RPMI8226 (cell line): ENCODE measurements at regions not wholly inside any gene's neighbourhood (a gene's known extent, or its start where the extent isn't known, plus 50 kb on each side); places are given as distances from the start of the nearest gene placed in this dataset.
A peak's percentile ranks its signal among the peaks of the same experiment; 100 is the strongest.

Experiments
- DNase-seq: peaks from one replicate; pipeline ENCODE4 v3.0.0-alpha.2; 2015

DNA sequence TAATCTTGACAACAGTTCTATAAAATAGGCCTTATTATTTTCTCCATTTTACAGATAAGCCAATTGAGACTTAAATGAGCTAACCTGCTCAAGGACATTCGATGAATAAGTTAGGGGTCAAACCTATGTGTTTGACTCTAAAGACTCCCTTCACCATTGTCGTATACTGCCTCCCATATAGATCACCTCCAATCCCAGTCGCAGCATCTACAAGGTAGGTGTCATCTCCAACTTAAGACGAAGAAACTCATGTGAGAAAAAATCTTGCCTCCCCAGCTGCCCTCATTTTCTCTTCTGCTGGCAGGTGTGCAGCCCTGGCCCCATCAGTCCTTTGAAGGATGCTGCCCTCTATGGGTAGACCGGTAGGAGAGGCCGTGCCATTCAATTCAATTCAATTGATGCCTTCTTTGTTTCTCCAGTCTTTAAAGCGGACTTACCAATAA, 75.2 kb upstream of the SMARCA2 start:
- peak; percentile 84 for DNase-seq

DNA sequence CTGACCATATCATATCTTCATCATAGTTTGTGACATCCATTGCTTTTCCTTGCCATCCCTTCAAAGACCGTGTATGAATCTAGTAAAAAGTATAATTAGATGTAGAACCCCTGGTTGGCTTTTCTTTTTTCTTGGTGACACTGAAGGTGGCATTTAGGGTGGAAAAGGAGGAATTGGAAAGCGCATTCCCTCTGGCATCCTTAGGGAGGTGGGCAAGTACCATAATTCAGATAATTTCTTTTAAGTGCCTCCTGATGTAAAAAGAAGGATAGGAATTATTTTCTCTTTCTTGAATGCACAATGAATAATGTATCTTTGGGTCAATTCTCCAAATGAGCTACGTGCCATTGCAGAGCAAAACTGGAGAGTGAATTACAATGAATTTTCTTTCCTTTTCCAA, 73.2 kb upstream of the SMARCA2 start:
- no peak for DNase-seq

DNA sequence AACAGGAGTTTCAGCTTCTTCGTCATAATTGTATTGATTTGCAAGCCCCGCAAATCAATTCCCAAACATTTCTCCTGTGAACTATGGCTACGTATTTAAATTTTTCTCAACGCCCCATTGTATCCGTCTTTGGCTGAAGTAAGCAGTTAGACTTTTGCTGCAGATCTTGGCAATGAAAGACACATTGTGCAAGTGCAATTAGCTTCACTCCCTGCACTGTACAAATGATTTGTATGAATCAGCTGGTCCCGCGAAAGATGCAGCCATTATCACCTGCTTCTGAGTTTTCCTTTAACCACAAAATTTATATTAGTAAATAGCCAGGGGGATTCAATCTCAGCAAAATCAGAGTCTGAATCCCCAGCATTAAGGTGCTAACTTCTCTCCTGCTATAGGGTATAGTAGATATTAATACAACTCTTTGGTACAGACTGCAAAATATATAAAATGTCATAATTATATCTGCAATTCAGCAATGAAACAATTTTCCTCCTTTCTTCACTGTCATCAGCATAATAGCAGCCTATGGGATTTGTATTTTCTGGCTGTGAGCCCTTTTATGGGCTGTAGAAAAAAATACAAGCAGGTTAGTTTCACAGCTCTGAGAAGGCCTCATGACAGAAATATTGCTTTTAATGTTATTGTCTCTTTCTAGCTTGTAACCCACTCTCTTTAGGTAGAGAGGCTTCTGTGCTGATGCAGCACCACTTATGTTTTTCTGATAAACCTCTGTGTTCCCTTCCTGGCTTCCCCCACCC, 68.4 kb upstream of the SMARCA2 start:
- DNase-seq = no peak

DNA sequence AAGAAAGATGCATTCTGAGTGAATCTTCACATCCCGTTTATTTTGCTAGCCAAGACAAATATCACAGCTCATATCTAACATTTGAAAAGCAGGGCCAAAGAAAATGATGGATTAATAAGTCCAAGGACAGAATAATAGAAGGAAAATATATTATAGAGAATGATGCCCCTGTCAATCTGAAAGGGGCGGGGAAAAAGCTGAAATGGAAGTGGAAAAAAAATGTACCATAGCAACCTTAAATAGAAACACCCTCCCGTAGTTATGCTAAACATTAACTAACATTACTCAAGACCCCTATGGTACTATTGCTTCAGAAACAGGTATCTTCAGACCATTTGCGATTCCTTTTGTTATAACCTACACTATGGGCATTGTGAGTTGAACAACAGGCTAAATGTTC, 67.7 kb upstream of the SMARCA2 start:
- DNase-seq = no peak

DNA sequence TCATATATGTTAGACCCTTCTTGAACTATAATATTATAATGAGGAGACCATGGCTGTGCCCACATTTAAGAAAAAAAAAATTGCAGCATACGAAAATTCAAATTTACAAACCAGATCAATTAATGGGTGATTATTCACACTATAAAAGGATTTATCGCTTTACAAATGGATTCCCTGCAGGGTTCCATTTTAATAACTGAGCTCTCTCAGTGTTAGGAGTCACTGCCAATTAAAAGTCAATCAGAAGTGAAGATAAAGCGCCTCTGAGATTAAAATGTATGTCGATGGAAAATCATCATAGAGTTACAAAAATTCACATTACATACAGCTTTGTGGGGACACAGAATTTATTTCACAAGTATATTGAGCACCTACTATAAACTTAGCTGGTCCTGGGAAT, 66.6 kb upstream of the SMARCA2 start:
- DNase-seq = no peak

DNA sequence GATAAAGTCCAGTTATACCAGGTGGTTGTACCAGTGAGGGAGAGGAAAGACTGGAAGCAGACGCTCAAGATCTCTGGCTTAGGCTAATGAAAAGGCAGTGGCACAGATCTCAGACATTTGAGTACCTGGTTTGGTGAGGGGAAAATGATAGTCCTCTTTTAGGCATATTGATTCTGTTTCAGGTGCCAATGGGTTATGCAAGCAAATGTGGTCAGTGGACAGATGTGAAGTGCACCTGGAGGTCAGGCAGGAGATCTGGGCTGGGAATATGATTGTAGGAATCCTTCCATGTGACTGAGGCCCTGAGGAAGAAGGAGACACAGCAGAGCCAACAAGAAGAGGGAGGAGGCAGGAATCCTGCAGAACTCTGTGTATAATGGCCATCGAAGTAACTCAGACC, 63.7 kb upstream of the SMARCA2 start:
- no peak for DNase-seq

DNA sequence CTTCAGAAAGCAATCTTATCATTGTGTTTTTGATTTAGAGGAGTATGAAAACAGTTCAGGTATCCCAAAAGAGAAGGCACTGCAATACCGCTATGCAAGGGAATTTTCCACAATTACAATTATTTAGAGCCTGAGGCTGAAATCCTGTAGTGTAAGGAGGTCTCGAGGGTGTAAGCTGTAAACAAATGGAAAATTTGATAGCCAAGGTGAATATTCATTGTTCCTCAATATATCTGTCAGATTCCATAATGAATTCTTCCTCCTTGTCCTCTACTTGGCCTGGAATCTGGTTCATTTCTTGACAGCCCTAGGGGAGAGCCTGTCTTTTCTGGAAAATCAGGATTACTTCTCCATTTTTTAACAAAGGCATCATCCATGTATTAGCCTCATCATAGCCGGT, 63.1 kb upstream of the SMARCA2 start:
- DNase-seq = no peak

DNA sequence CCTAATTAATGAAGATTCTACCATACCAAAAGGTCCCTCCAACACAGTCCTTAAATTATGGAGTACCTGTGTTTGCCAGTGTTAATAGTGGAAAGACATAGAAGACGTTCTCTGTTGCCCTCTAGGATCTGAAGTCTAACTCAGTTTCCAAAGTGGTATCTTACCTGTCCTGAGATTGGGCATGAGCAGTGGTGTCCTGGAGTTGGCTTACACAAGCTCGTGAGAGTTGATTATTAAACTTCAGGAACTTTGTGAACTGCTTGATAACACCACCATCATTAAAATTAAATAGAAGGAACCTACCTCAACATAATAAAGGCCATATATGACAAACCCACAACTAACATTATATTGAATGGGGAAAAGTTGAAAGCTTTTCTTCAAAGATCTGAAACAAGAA, 60.9 kb upstream of the SMARCA2 start:
- DNase-seq = no peak

DNA sequence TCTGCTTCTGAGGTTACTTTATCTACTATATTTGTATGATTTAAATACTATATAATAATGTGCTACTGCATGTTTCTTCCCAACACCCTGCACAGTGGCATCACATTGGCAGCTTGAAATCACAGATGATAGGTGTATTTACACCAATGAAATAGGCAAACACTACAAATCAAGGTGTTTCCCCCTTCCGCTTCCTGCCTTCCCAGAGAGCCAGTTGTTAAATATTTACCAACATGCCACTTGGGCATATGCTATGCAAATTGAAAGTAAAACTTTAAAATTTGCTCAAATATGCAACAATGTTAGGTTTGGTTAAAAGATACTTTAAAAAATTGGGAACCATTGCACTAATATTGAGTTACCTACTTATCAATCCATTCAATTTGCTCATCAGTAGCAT, 58.2 kb upstream of the SMARCA2 start:
- DNase-seq = no peak

DNA sequence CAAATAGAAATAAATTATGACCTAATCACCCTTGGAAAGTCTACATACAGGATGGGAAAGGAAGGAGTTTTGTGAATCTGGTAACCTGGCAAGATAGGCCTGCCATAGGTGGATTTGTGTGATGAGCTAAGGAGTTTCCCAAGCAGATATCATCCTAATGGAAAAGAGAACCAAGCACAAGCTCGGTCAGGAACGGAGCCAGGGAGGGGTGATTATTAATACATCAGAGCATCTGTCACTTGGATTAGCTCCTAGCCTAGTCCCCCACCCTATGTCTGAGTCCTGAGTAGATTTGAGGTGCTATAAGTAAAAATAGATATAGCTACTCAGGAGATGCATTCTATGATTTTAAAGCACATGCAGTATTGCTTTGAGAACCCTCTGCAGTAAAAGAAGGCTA, 57.3 kb upstream of the SMARCA2 start:
- DNase-seq = no peak

DNA sequence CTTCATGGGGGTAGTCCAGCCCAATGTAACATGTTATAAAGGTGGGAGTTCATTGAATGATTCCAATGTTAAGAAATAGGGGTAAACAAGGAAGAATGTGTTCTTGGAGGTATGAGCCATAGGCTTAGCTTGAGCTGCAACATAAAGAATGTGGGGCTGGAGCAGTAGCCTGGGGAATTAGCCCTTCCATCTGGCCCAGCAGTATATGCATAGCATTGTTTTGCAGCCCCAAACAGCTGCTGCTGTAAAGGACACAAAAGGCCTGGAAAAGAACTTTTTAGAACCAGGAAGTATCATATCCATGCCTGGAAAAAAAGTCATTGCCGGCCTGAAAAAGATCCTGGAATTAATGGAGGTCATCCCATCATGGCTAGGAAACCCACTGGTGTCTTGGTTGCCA, 55.8 kb upstream of the SMARCA2 start:
- no peak for DNase-seq

DNA sequence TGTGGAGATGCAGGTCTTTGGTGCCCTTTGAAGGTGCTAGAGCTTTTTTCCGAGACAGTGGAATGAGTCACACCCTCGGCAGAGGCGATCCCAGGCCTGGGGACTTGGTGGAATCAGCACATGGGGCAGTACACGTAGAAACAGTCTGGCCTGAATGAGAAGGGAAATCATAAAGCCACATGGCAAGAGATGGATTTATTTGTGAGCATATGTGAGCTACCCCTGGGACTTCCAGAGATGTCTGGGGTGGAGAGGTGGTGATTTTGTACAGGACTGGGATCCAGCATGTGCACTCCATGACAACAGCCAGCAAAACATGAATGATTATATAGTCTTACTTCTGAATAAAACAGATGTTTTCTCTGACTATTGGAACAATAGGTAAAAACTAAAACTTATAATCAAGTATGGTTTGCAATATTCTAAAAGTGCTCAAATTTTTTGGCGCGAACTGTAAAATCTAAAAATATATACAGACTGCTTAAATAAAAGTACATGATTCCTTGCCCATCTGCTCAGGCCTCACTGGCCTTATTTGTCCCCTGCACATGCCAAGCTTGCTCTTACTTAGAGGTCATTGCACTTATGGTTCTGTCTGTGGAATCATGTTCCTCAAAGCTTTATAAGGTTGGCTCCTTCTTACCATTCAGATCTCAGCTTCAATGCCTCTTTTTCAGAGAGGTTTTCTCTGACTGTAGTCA, 54.7 kb upstream of the SMARCA2 start:
- DNase-seq = no peak

DNA sequence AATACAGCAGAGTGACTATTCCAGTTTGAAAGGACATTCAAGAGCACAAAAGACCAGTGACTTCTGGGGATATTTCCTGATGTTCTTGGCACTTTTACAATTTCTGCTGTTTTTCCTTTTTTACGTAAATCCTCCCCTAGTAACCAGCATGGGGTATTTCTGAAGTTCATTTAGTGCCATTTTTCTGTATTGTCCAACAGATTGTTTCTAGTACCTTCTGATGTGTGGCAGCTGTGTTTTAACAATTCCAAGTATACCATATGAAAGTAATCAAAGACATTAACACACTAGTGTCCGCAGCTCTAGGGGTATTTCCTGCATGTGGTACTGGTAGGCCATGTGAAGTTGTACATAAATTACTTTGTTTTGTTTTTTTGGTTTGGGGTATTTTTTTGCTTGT, 53.0 kb upstream of the SMARCA2 start:
- DNase-seq = no peak

DNA sequence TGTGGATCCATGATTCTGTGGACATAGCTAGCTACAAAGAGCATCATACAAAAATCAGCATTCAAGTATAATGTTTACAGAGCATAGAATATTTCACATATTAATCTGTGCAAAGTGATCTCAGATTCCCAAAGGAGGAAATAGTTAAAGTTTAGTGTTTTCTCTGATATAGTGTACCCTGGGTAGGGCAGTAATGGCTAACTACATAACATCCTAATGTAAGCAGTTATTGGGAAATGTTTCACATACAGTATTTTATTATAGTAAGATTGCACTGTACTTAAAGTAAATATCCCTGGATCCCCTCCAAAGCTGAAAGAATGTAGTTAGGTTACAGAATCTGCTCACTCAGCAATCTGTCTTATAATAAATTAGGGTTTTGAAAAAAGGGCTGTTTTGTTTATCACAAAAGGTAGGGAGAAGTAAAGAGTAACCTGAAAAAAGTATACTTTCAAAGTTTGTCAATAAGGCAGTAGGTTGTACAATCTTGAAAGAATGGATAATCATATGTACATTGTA, 52.5 kb upstream of the SMARCA2 start:
- DNase-seq = no peak

DNA sequence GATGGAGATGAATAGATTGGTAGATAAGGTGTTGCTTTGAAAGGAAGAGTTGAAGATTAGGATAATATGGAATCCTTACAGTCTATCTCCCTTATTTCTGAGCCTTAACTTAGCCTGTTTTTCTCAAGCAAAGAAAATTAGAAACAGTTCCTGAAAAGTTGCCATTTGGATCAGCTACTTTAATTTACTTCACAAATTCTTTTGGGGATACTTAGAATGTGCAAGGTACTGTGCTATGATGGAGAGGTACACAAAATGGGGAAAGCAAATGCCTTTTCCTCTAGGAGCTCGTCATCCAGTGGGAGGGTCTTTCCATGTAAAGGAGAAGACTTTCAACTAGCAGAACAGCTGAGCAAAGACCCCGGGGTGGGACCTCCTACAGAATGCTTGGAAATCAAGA, 51.1 kb upstream of the SMARCA2 start:
- no peak for DNase-seq
